SK-N-SH treated with all-trans-retinoic acid at 6 μM for 48 hours (cell line): ENCODE measurements at regions not wholly inside any gene's neighbourhood (a gene's known extent, or its start where the extent isn't known, plus 50 kb on each side); places are given as distances from the start of the nearest gene placed in this dataset.

Experiments
- ATAC-seq: fragments of 200-7000 bp; cut with Tn5 transposase; 3 replicates; pipeline ENCODE4 v1.9.1; 2020; ENCODE audit warnings: mild to moderate bottlenecking, moderate library complexity
- ARNTL ChIP-seq: fragments of 450-650 bp; formaldehyde crosslinking; IDR thresholded peaks from 2 replicates; pipeline ENCODE4 v1.5.0; 2020; ENCODE audit warnings: low read depth, mild to moderate bottlenecking, moderate library complexity, borderline replicate concordance
- BACH2 ChIP-seq: fragments of 250-450 bp; sonication (Bioruptor Pico); IDR thresholded peaks from 2 replicates; pipeline ENCODE4 v1.9.0; 2021; ENCODE audit warnings: mild to moderate bottlenecking, borderline replicate concordance
- CSDC2 ChIP-seq: fragments of 250-450 bp; sonication (Bioruptor Pico); IDR thresholded peaks from 2 replicates; pipeline ENCODE4 v1.5.0; 2020; ENCODE audit warnings: mild to moderate bottlenecking, moderate library complexity
- CSRNP3 ChIP-seq: fragments of 250-450 bp; sonication (Bioruptor Pico); IDR thresholded peaks from 2 replicates; pipeline ENCODE4 v1.5.1; 2021; ENCODE audit warnings: mild to moderate bottlenecking, moderate library complexity
- ESRRG ChIP-seq: fragments of 250-450 bp; sonication (Bioruptor Pico); IDR thresholded peaks from 2 replicates; pipeline ENCODE4 v1.6.1; 2021; ENCODE audit warnings: mild to moderate bottlenecking
- GLIS3 ChIP-seq: fragments of 250-450 bp; sonication (Bioruptor Pico); IDR thresholded peaks from 2 replicates; pipeline ENCODE4 v1.5.0; 2020; ENCODE audit warnings: mild to moderate bottlenecking, moderate library complexity
- PPARA ChIP-seq: fragments of 250-450 bp; sonication (Bioruptor Pico); IDR thresholded peaks from 2 replicates; pipeline ENCODE4 v1.5.0; 2020; ENCODE audit warnings: mild to moderate bottlenecking, borderline replicate concordance
- RARB ChIP-seq: fragments of 250-450 bp; sonication (Bioruptor Pico); IDR thresholded peaks from 2 replicates; pipeline ENCODE4 v1.8.0; 2021; ENCODE audit warnings: mild to moderate bottlenecking, moderate library complexity
- SNAI2 ChIP-seq: fragments of 250-450 bp; sonication (Bioruptor Pico); IDR thresholded peaks from 2 replicates; pipeline ENCODE4 v1.5.0; 2020; ENCODE audit warnings: mild to moderate bottlenecking, moderate library complexity
- TCF4 ChIP-seq: fragments of 250-450 bp; sonication (Bioruptor Pico); IDR thresholded peaks from 2 replicates; pipeline ENCODE4 v1.8.0; 2021; ENCODE audit warnings: mild to moderate bottlenecking, moderate library complexity, borderline replicate concordance
- ZC3H10 ChIP-seq: fragments of 250-450 bp; sonication (Bioruptor Pico); IDR thresholded peaks from 2 replicates; pipeline ENCODE4 v1.5.1; 2021; ENCODE audit warnings: mild to moderate bottlenecking, moderate library complexity
- ZFP3 ChIP-seq: fragments of 250-450 bp; sonication (Bioruptor Pico); IDR thresholded peaks from 2 replicates; pipeline ENCODE4 v1.5.0; 2020; ENCODE audit warnings: mild to moderate bottlenecking, moderate library complexity
- ZNF565 ChIP-seq: fragments of 450-650 bp; formaldehyde crosslinking; conservative IDR thresholded peaks from 2 replicates; pipeline ENCODE4 v1.5.0; 2020; ENCODE audit warnings: low read depth, mild to moderate bottlenecking, moderate library complexity
- ZNF70 ChIP-seq: fragments of 450-650 bp; formaldehyde crosslinking; IDR thresholded peaks from 2 replicates; pipeline ENCODE4 v1.5.0; 2020; ENCODE audit warnings: mild to moderate bottlenecking, moderate library complexity
- ZNF8 ChIP-seq: fragments of 450-650 bp; formaldehyde crosslinking; IDR thresholded peaks from 2 replicates; pipeline ENCODE4 v1.5.0; 2020; ENCODE audit warnings: mild to moderate bottlenecking, moderate library complexity
- TF ChIP-seq, protein P1 (sequence below): fragments of 250-450 bp; sonication (Bioruptor Pico); IDR thresholded peaks from 2 replicates; pipeline ENCODE4 v1.5.0; 2020; ENCODE audit warnings: mild to moderate bottlenecking, moderate library complexity
- TF ChIP-seq, protein P2 (sequence below): fragments of 250-450 bp; sonication (Bioruptor Pico); IDR thresholded peaks from 2 replicates; pipeline ENCODE4 v1.8.0; 2021; ENCODE audit warnings: low read depth, mild to moderate bottlenecking, moderate library complexity, borderline replicate concordance
- TF ChIP-seq, protein P3 (sequence below): fragments of 250-450 bp; sonication (Bioruptor Pico); IDR thresholded peaks from 2 replicates; pipeline ENCODE4 v1.5.1; 2020; ENCODE audit warnings: low read depth, mild to moderate bottlenecking, moderate library complexity
- TF ChIP-seq, protein P4 (sequence below): fragments of 250-450 bp; sonication (Bioruptor Pico); IDR thresholded peaks from 2 replicates; pipeline ENCODE4 v1.8.0; 2020; ENCODE audit warnings: mild to moderate bottlenecking, moderate library complexity, borderline replicate concordance

DNA sequence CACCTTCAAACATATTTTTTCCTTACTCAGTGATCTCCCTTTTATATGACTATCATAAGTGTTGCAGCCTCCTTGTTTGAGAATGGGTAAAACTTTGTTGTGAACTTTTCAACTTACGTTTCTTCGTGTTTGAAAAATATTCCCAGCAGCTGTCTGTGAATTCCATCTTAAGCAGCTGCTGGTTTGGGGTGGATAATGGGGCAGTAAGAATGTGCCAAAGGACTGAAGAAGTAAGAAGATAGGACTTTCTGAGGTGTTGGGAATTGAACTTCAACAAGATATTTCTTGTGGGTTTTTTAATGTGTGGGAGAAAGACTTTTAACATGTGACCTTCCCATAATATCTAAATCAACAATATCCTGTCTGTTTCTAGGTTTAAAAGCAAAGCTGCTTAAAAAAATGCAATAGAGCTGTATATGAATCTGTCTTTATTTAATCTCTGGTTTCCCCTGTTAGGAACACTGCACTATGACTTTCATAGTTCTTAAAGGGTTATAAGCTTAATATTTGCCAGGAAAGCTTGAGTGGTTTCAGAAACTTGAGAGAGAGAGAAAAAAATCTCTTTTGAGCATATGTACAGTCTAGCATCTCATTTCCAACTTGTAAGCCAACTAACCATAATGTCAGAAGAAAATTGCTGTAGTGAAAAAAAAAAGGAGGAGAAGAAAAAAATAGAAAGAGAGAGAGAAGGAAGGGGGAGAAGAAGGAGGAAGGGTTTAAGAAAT is 1659.2 kb upstream of the FLRT2 start:
- no peak for ATAC-seq
- TF ChIP-seq ZNF70 (CRISPR knock-in tag): no peak
- TF ChIP-seq, protein P1, sequence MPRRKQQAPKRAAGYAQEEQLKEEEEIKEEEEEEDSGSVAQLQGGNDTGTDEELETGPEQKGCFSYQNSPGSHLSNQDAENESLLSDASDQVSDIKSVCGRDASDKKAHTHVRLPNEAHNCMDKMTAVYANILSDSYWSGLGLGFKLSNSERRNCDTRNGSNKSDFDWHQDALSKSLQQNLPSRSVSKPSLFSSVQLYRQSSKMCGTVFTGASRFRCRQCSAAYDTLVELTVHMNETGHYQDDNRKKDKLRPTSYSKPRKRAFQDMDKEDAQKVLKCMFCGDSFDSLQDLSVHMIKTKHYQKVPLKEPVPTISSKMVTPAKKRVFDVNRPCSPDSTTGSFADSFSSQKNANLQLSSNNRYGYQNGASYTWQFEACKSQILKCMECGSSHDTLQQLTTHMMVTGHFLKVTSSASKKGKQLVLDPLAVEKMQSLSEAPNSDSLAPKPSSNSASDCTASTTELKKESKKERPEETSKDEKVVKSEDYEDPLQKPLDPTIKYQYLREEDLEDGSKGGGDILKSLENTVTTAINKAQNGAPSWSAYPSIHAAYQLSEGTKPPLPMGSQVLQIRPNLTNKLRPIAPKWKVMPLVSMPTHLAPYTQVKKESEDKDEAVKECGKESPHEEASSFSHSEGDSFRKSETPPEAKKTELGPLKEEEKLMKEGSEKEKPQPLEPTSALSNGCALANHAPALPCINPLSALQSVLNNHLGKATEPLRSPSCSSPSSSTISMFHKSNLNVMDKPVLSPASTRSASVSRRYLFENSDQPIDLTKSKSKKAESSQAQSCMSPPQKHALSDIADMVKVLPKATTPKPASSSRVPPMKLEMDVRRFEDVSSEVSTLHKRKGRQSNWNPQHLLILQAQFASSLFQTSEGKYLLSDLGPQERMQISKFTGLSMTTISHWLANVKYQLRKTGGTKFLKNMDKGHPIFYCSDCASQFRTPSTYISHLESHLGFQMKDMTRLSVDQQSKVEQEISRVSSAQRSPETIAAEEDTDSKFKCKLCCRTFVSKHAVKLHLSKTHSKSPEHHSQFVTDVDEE (CRISPR knock-in tag): no peak
- no peak for TF ChIP-seq ZFP3 (CRISPR knock-in tag)
- no peak for TF ChIP-seq CSRNP3 (CRISPR knock-in tag)
- no peak for TF ChIP-seq TCF4
- TF ChIP-seq, protein P2, sequence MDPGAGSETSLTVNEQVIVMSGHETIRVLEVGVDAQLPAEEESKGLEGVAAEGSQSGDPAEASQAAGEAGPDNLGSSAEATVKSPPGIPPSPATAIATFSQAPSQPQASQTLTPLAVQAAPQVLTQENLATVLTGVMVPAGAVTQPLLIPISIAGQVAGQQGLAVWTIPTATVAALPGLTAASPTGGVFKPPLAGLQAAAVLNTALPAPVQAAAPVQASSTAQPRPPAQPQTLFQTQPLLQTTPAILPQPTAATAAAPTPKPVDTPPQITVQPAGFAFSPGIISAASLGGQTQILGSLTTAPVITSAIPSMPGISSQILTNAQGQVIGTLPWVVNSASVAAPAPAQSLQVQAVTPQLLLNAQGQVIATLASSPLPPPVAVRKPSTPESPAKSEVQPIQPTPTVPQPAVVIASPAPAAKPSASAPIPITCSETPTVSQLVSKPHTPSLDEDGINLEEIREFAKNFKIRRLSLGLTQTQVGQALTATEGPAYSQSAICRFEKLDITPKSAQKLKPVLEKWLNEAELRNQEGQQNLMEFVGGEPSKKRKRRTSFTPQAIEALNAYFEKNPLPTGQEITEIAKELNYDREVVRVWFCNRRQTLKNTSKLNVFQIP (CRISPR knock-in tag): no peak
- TF ChIP-seq, protein P3, sequence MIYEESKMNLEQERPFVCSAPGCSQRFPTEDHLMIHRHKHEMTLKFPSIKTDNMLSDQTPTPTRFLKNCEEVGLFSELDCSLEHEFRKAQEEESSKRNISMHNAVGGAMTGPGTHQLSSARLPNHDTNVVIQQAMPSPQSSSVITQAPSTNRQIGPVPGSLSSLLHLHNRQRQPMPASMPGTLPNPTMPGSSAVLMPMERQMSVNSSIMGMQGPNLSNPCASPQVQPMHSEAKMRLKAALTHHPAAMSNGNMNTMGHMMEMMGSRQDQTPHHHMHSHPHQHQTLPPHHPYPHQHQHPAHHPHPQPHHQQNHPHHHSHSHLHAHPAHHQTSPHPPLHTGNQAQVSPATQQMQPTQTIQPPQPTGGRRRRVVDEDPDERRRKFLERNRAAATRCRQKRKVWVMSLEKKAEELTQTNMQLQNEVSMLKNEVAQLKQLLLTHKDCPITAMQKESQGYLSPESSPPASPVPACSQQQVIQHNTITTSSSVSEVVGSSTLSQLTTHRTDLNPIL (CRISPR knock-in tag): no peak
- no peak for TF ChIP-seq ZC3H10
- TF ChIP-seq CSDC2: no peak
- no peak for TF ChIP-seq ARNTL (CRISPR knock-in tag)
- no peak for TF ChIP-seq ESRRG (CRISPR knock-in tag)
- TF ChIP-seq SNAI2 (CRISPR knock-in tag): no peak
- TF ChIP-seq, protein P4, sequence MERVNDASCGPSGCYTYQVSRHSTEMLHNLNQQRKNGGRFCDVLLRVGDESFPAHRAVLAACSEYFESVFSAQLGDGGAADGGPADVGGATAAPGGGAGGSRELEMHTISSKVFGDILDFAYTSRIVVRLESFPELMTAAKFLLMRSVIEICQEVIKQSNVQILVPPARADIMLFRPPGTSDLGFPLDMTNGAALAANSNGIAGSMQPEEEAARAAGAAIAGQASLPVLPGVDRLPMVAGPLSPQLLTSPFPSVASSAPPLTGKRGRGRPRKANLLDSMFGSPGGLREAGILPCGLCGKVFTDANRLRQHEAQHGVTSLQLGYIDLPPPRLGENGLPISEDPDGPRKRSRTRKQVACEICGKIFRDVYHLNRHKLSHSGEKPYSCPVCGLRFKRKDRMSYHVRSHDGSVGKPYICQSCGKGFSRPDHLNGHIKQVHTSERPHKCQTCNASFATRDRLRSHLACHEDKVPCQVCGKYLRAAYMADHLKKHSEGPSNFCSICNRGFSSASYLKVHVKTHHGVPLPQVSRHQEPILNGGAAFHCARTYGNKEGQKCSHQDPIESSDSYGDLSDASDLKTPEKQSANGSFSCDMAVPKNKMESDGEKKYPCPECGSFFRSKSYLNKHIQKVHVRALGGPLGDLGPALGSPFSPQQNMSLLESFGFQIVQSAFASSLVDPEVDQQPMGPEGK (CRISPR knock-in tag): no peak
- no peak for TF ChIP-seq RARB

DNA sequence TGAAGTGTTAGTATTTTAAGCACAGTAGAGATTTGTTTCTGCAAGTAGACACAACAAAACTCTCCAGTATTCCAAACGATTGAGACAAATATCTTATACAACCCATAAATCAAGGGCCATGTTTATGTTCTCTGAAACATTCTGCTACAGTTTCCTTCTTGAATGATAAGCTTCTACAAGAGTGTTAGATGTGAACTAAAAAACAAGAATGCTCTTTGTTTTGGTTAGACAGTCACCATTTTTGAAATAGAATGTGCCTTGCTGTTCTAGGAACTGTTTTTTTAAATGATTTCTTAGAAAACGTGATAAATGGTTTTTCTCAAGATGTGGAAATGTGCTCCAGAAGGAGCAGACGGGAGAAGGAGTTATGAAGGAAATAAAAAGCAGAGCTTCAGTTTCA is 1656.3 kb upstream of the FLRT2 start:
- no peak for TF ChIP-seq ZNF565
- TF ChIP-seq, protein P2 (CRISPR knock-in tag): no peak
- TF ChIP-seq BACH2 (CRISPR knock-in tag): no peak
- TF ChIP-seq, protein P3 (CRISPR knock-in tag): no peak
- no peak for TF ChIP-seq GLIS3 (CRISPR knock-in tag)
- TF ChIP-seq, protein P1 (CRISPR knock-in tag): no peak
- TF ChIP-seq ARNTL (CRISPR knock-in tag): no peak
- TF ChIP-seq PPARA (CRISPR knock-in tag): no peak
- TF ChIP-seq TCF4: no peak
- TF ChIP-seq ZNF8 (CRISPR knock-in tag): no peak
- no peak for ATAC-seq
